ENCODE measurements at regions not wholly inside any gene's neighbourhood (a gene's known extent, or its start where the extent isn't known, plus 50 kb on each side); places are given as distances from the start of the nearest gene placed in this dataset.

GRCh38 chr1:79501153-79501552 is 494.6 kb upstream of the ADGRL4 start:
- TF ChIP-seq EP300 (IDR thresholded peaks at IDR 0.05), result no peak
- no peak for TF ChIP-seq CTCF (IDR thresholded peaks at IDR 0.05)
- no peak for TF ChIP-seq POLR2A (IDR thresholded peaks at IDR 0.05; ENCODE audit: low read depth)
